HEK293 (cell line): ENCODE measurements at regions not wholly inside any gene's neighbourhood (a gene's known extent, or its start where the extent isn't known, plus 50 kb on each side); places are given as distances from the start of the nearest gene placed in this dataset.

Experiments used
- CTCF ChIA-PET: fragments of 350-600 bp; formaldehyde crosslinking; extraction: SDS; loops from one replicate; lab custom pipeline; 2021; ENCODE audit warnings: antibody characterized with exemption; lab: Yijun Ruan, JAX
- POLR2A ChIA-PET: fragments of 300-600 bp; formaldehyde crosslinking; extraction: SDS; loops from one replicate; lab custom pipeline; 2020; ENCODE audit warnings: antibody characterized with exemption, inconsistent platforms; lab: Yijun Ruan, JAX
- H3K27ac ChIP-seq: fragments of 200-500 bp; sonication (Bioruptor generic); 2 replicates; pipeline ENCODE4 v1.5.1; 2014; ENCODE audit warnings: low read depth, low read length, control low read depth, inconsistent platforms; ENCODE audit errors: extremely low read depth
- H3K36me3 ChIP-seq, 2 experiments: fragments of 200-500 bp in 1 of 2; sonication (Bioruptor generic) in 1 of 2; 1 replicate in 1 of 2; 2 replicates in 1 of 2; pipeline ENCODE4 v1.5.1; 2014 to 2017; ENCODE audit warnings: inconsistent platforms in 2 of 2, low read length in 2 of 2; ENCODE audit not compliant: control insufficient read depth in 2 of 2, insufficient read depth in 1 of 2
- H3K4me1 ChIP-seq: fragments of 200-500 bp; sonication (Bioruptor generic); 2 replicates; pipeline ENCODE4 v1.5.1; 2014; ENCODE audit warnings: mild to moderate bottlenecking, low read length, inconsistent platforms; ENCODE audit not compliant: control insufficient read depth, insufficient read depth
- H3K4me3 ChIP-seq: 2 replicates; pipeline ENCODE4 v1.5.1; 2011; ENCODE audit warnings: low read depth, mild to moderate bottlenecking, control low read depth, low read length, moderate library complexity
- H3K9me3 ChIP-seq: fragments of 200-500 bp; sonication (Bioruptor generic); 2 replicates; pipeline ENCODE4 v1.5.1; 2014; ENCODE audit warnings: low read depth, low read length, inconsistent platforms; ENCODE audit not compliant: control insufficient read depth, insufficient read depth
- GLI2 ChIP-seq: fragments of 450-650 bp; formaldehyde crosslinking; IDR thresholded peaks from 2 replicates; pipeline ENCODE4; 2017; ENCODE audit warnings: missing biosample characterization, missing genetic modification characterization, low read depth, borderline replicate concordance
- GLIS2 ChIP-seq: fragments of 450-650 bp; formaldehyde crosslinking; IDR thresholded peaks from 2 replicates; pipeline ENCODE4 v1.5.1; 2016; ENCODE audit warnings: missing biosample characterization, missing genetic modification characterization
- KLF8 ChIP-seq: fragments of 450-650 bp; formaldehyde crosslinking; IDR thresholded peaks from 2 replicates; pipeline ENCODE4 v1.5.1; 2016; ENCODE audit warnings: missing biosample characterization, missing genetic modification characterization
- OSR2 ChIP-seq: fragments of 450-650 bp; formaldehyde crosslinking; IDR thresholded peaks from 2 replicates; pipeline ENCODE4 v1.5.1; 2016; ENCODE audit warnings: missing biosample characterization, missing genetic modification characterization
- OVOL3 ChIP-seq: fragments of 450-650 bp; formaldehyde crosslinking; IDR thresholded peaks from 2 replicates; pipeline ENCODE4 v1.5.1; 2016; ENCODE audit warnings: missing biosample characterization, missing genetic modification characterization
- PATZ1 ChIP-seq: fragments of 450-650 bp; formaldehyde crosslinking; IDR thresholded peaks from 2 replicates; pipeline ENCODE4 v1.5.1; 2016; ENCODE audit warnings: missing biosample characterization, missing genetic modification characterization
- RBAK ChIP-seq: fragments of 450-650 bp; formaldehyde crosslinking; IDR thresholded peaks from 2 replicates; pipeline ENCODE4 v1.5.1; 2016; ENCODE audit warnings: missing biosample characterization, missing genetic modification characterization
- SETDB1 ChIP-seq: IDR thresholded peaks from one replicate; pipeline ENCODE4 v1.6.1; 2017; ENCODE audit warnings: mild to moderate bottlenecking, low read length, moderate library complexity, mixed read lengths; ENCODE audit not compliant: insufficient read length
- TCF7L2 ChIP-seq: IDR thresholded peaks from 2 replicates; pipeline ENCODE4 v1.6.1; 2011; ENCODE audit warnings: low read depth, mild to moderate bottlenecking, inconsistent platforms, low read length, moderate library complexity, borderline replicate concordance
- WT1 ChIP-seq: fragments of 450-650 bp; formaldehyde crosslinking; IDR thresholded peaks from 2 replicates; pipeline ENCODE4 v1.5.1; 2016; ENCODE audit warnings: missing biosample characterization, missing genetic modification characterization
- ZBTB20 ChIP-seq: fragments of 450-650 bp; formaldehyde crosslinking; IDR thresholded peaks from 2 replicates; pipeline ENCODE4 v1.5.1; 2016; ENCODE audit warnings: missing biosample characterization, missing genetic modification characterization
- ZNF138 ChIP-seq: fragments of 450-650 bp; formaldehyde crosslinking; IDR thresholded peaks from 2 replicates; pipeline ENCODE4 v1.5.1; 2016; ENCODE audit warnings: missing biosample characterization, missing genetic modification characterization, borderline replicate concordance
- ZNF202 ChIP-seq: fragments of 450-650 bp; formaldehyde crosslinking; IDR thresholded peaks from 2 replicates; pipeline ENCODE4 v1.5.1; 2016; ENCODE audit warnings: missing biosample characterization, missing genetic modification characterization, borderline replicate concordance
- ZNF274 ChIP-seq, 2 experiments: fragments of 200-500 bp in 1 of 2; fragments of 450-650 bp in 1 of 2; sonication (Bioruptor generic) in 1 of 2; formaldehyde crosslinking in 1 of 2; IDR thresholded peaks; 2 replicates each; pipeline versions ENCODE4 v1.5.1 to v1.6.1; 2014 to 2016; ENCODE audit warnings: borderline replicate concordance in 1 of 2, inconsistent platforms in 1 of 2, low read length in 1 of 2, missing biosample characterization in 1 of 2, missing genetic modification characterization in 1 of 2
- ZNF335 ChIP-seq: fragments of 450-650 bp; formaldehyde crosslinking; conservative IDR thresholded peaks from 2 replicates; pipeline ENCODE4 v1.5.1; 2016; ENCODE audit warnings: missing biosample characterization, missing genetic modification characterization
- ZNF362 ChIP-seq: fragments of 450-650 bp; formaldehyde crosslinking; IDR thresholded peaks from 2 replicates; pipeline ENCODE4 v1.5.1; 2016; ENCODE audit warnings: missing biosample characterization, missing genetic modification characterization
- ZNF398 ChIP-seq: fragments of 450-650 bp; formaldehyde crosslinking; IDR thresholded peaks from 2 replicates; pipeline ENCODE4 v1.5.1; 2017; ENCODE audit warnings: missing biosample characterization, missing genetic modification characterization
- ZNF596 ChIP-seq: fragments of 450-650 bp; IDR thresholded peaks from 2 replicates; pipeline ENCODE4 v1.5.0; 2018; ENCODE audit warnings: missing biosample characterization, mild to moderate bottlenecking, missing genetic modification characterization, moderate library complexity
- ZNF600 ChIP-seq: fragments of 450-650 bp; formaldehyde crosslinking; IDR thresholded peaks from 2 replicates; pipeline ENCODE4 v1.5.1; 2016; ENCODE audit warnings: missing biosample characterization, missing genetic modification characterization
- ZNF792 ChIP-seq: fragments of 450-650 bp; formaldehyde crosslinking; IDR thresholded peaks from 2 replicates; pipeline ENCODE4 v1.5.1; 2016; ENCODE audit warnings: missing biosample characterization, missing genetic modification characterization

DNA sequence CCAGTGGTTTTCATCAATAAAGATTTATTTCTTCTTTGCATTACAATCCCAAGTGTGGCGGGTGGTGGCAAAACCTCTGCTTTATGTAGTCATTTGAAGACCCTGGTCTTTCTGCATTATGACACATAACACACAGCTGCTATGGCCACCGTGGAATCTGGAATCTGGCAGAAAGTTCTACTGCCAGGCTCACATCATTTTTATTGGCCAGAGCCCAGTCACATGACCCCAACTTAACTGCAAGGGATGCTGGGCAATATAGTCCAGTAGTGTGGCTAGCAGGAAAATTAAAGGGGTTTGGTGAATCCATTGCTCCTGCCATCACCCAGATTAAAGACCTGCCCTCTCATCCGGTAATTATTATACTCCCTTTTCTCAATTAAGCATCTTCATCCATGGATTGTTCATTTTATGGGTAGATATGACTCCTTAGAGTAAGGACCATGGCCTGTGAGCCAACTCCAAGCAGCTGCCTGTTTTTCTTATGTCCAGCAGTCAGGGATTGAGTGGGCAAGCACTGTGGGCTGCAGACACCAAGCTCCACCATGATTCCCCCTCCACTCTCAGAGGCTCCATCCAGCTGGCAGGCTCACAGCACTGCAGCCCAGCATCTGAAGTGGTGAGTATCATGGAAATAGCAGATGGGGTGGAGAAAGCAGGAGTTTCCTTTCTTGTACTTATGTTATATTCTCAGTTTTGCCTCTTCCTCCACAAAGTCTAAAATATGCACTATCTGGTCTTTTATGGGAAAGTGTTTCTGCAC lies 1030.7 kb downstream of the AACS start:
- H3K36me3 ChIP-seq = no peaks in the 10 kb centered on the region
- H3K4me1 ChIP-seq = no peaks in the 10 kb centered on the region
- no peaks in the 10 kb centered on the region for H3K9me3 ChIP-seq
- H3K27ac ChIP-seq = no peak overlapping the region
- POLR2A ChIA-PET = no interaction called here
- H3K4me3 ChIP-seq = no peak overlapping the region
- CTCF ChIA-PET = no interaction called here
- no peak for TF ChIP-seq ZNF596 (tag by site-specific recombination)
- no peak for TF ChIP-seq ZNF398 (tag by site-specific recombination)
- no peak for TF ChIP-seq GLIS2

DNA sequence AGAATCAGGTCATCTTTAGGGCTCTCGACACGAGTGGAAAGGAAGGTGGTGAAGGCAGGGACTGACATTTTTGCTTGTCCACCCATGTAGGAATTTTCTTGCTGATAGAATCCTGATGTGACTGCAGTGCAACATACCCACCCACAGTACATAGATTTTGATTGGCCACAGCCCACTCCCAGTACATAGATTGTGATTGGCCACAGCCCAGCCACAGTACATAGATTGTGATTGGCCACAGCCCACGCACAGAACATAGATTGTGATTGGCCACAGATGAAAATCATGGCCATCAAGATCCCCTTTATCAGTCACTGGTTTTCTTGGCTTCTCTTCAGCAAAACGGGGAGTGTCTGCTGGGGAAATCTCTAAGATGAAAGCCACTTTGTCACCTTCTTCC lies 1041.5 kb downstream of the AACS start:
- H3K27ac ChIP-seq = no peak overlapping the region
- no peaks in the 10 kb centered on the region for H3K9me3 ChIP-seq
- ChIA-PET POLR2A (no interaction called here), CTCF (no interaction called here)
- no peaks in the 10 kb centered on the region for H3K4me1 ChIP-seq
- H3K4me3 ChIP-seq = no peak overlapping the region
- TF ChIP-seq WT1 (tag by site-specific recombination) (no peak), OVOL3 (tag by site-specific recombination) (no peak)
- no peaks in the 10 kb centered on the region for H3K36me3 ChIP-seq

DNA sequence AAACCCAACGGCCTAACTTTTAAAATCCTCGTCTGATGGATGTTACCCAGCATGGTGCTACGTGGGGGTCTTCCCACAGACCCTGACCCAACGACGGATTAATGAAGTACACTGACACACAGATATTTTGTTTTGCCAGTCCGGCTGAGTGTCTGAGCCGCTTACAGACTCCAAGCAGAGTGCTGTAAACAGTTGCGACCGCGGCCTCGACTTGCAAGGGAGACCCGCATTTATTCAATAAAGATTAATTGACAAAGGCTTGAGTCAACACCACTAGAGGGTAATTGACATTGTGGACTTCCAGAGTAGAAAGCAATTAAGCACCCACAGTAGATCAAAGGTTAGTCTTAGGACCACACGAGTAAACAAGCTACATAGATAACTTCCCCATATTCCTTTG lies 1042.4 kb downstream of the AACS start:
- no peaks in the 10 kb centered on the region for H3K9me3 ChIP-seq
- H3K4me3 ChIP-seq = no peak overlapping the region
- no peaks in the 10 kb centered on the region for H3K36me3 ChIP-seq
- CTCF ChIA-PET = no interaction called here
- no peak overlapping the region for H3K27ac ChIP-seq
- TF ChIP-seq PATZ1 (tag by site-specific recombination) = no peak
- TF ChIP-seq ZNF335 (tag by site-specific recombination) = no peak
- TF ChIP-seq ZNF138 (tag by site-specific recombination) = no peak
- no peak for TF ChIP-seq ZNF202 (tag by site-specific recombination)
- POLR2A ChIA-PET = no interaction called here
- H3K4me1 ChIP-seq = no peaks in the 10 kb centered on the region

DNA sequence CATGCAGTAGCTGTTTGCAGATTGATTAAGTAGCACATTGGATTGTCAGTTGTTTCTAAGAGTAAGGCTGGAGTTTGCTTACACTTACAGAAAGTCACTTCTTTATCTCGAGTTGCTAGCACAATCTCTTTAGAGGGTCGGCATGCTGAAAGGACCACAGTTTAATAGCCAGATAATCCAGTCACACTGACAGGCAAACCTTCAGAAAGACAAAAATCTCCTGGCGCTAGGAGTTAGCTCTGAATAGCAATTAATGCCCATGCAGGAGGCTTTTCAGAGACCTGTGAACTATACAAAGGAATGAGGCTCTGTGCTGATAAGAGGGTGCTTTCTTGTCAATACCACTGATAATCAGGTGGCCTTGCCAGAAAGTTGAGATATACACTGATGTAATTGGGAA lies 1043.0 kb downstream of the AACS start:
- Histone ChIP-seq H3K4me3 (no peak overlapping the region), H3K9me3 (no peaks in the 10 kb centered on the region), H3K36me3 (no peaks in the 10 kb centered on the region), H3K27ac (no peak overlapping the region), H3K4me1 (no peaks in the 10 kb centered on the region)
- POLR2A ChIA-PET = no interaction called here
- no peak for TF ChIP-seq GLI2 (tag by site-specific recombination)
- CTCF ChIA-PET = no interaction called here

GRCh38 chr12:126112141-126112540 lies 1046.9 kb downstream of the AACS start:
- ChIA-PET POLR2A (no interaction called here), CTCF (no interaction called here)
- Histone ChIP-seq H3K27ac (no peak overlapping the region), H3K4me3 (no peak overlapping the region), H3K4me1 (no peaks in the 10 kb centered on the region), H3K9me3 (no peaks in the 10 kb centered on the region), H3K36me3 (no peaks in the 10 kb centered on the region)
- TF ChIP-seq ZNF274 (IDR thresholded peaks at IDR 0.05; ENCODE audit: low read length) (no peak), ZNF274 (tag by site-specific recombination; IDR thresholded peaks at IDR 0.05; ENCODE audit: borderline replicate concordance) (no peak), ZBTB20 (tag by site-specific recombination) (no peak), SETDB1 (no peak), RBAK (tag by site-specific recombination) (no peak), ZNF600 (tag by site-specific recombination) (no peak), OSR2 (tag by site-specific recombination) (no peak), TCF7L2 (no peak), KLF8 (tag by site-specific recombination) (no peak), ZNF596 (tag by site-specific recombination) (no peak), ZNF792 (tag by site-specific recombination) (no peak), ZNF362 (tag by site-specific recombination) (no peak)
